HG02798 (cell line): ENCODE measurements at regions not wholly inside any gene's neighbourhood (a gene's known extent, or its start where the extent isn't known, plus 50 kb on each side); places are given as distances from the start of the nearest gene placed in this dataset.
"Not testable (repeated sequence)": the region's sequence is repeated elsewhere in the genome, so short reads cannot be mapped to it uniquely, and the experiment has no call there.

Source experiments
- ATAC-seq: cut with Tn5 transposase; IDR thresholded peaks from one replicate; pipeline ENCODE4 v1.9.1; 2021; ENCODE audit warnings: mild to moderate bottlenecking; ENCODE audit not compliant: unreplicated experiment, poor library complexity

DNA sequence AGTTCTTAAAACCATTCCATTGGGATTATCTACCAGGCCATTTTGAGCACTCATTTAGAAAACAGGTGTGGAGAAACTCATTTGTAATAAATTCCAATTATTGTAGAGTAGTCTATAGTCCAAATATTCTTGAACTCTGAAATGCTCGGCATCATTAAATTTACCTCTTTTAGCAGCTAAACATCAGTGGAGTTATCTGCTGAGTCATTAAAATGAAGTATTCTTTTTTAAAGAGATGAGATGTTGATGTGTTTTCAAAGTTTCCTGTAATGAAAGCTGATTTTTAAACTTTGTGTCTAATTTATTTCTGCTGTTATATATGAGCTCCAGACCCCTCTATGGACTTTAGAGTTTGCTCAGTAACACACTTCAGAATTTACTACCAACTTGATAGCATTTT, 1635.2 kb downstream of the SUCLG1 start:
- no peak for ATAC-seq

DNA sequence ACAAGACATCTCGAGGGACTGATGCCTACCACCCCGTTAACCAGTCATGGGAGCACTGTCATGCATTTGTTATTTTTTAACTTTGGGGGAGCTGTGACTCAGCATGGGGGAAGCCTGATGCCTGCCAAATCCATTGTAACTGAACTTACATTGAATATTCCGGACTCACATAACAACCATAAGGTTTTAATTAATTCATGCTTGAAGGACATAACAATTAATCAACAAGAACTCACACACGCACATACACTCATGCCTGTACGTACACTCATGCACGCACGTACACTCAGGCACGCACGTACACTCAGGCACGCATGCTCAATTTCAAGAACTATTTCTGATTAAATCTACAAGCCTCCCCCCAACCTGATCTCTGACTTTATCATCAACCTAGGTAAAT, 1639.1 kb downstream of the SUCLG1 start:
- ATAC-seq: no peak

DNA sequence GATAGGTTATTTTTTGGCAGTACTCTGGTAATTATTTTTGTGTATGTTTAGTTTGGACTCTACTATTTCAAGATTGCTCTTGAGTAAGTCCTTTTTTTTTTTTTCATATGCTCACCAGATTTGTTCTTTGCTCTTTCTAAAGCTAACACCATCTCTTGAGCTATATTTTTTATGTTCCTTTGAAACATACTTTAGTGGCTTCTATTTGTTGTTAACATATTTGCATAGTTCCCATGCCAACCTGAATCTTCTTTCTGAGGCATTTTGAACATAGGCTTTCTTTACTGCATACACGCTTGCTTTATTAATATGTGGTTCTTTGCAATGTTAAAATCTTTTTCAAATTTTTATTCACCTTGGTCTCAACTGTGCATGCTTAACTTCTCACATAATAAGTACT, 1644.9 kb downstream of the SUCLG1 start:
- no peak for ATAC-seq

DNA sequence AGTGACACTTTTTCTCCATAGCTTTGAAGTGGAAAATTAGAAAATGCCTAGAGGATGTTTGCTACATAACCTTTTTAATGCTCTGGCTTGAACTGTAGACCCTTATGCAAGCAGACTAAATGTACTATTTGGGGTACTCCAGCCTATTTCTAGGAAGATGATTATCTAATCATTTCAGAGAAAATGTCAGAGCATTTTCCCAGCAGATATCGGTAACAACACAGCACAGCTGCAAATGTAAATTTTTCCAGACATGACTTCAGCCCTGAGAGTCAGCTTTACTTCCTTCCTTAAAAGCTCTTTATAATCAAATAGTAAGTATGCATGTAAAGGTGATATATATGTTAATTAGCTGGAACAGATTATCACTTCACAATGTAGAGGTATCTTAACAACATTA, 1647.1 kb downstream of the SUCLG1 start:
- no peak for ATAC-seq

DNA sequence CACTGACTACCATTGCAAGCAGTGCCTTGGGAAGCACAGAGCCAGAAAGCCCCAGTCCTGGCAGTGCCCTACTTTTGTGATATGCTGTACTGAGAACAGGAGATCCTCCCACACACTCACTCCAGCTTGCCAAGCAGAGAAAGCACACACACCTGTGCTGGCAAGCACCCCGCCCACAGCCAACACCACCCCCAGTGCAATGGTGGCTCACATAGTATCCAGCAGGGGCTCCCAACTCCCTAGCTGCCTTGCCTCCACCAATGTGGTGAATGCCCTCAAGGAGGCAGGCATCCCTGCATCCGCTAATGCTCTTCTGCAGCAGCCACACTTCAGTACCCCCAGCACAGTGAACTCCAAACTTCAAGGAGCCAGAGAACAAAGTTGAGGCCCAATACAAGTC, 1655.8 kb downstream of the SUCLG1 start:
- no peak for ATAC-seq

DNA sequence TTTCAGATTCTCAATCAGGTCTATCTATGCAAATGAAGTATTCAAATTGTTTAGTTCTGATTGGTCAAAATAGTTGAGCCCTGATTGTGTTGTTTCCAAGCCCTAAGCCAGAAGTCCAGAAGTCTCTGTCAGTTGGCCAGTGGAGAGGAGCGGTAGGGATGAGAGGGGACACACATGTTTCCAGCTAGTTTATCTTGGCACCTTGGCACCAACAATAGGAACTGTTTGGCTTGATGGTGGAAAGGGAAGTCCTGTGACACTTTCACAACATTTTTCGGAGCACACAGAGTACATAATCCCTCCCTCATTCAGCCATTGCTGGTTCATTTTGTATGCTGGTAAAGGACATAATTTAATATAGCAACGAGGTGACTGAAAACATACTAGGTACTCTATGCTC, 1661.6 kb downstream of the SUCLG1 start:
- no peak for ATAC-seq

DNA sequence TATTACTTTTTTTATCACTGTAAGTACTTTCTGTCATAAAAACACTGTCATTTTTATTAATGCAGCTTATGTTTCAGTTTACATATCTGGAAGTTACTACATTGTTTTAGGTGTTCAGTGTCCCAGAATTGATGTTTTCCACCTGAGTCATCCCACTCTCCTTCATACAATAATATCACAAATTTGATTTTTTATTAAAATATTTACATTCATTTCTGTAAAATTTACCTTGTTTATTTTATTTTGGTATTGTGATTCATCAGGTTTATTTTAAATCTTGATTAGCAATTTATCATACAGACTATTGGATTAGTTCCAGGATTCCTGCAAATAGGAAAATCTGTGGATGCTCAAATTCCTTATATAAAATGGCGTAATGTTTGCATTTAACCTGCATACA, 1662.9 kb downstream of the SUCLG1 start:
- no peak for ATAC-seq

DNA sequence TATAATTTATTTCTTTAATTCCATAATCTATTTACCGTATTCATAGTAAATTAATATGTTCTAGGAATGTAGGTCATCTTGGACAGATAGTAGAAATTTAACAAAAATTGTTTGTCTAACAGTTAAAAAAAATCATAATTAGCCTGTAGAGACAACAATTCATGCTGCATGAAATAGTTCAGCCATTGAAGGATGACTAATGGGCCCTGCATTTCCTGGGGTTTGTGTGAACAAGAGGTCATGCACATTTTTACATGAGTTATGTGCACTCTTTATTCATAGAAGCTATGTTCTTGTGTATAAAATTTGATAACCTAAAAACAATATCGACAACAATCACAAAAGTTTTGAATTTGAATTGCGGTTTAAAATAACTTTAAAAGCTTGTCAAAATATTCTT, 1663.6 kb downstream of the SUCLG1 start:
- no peak for ATAC-seq

DNA sequence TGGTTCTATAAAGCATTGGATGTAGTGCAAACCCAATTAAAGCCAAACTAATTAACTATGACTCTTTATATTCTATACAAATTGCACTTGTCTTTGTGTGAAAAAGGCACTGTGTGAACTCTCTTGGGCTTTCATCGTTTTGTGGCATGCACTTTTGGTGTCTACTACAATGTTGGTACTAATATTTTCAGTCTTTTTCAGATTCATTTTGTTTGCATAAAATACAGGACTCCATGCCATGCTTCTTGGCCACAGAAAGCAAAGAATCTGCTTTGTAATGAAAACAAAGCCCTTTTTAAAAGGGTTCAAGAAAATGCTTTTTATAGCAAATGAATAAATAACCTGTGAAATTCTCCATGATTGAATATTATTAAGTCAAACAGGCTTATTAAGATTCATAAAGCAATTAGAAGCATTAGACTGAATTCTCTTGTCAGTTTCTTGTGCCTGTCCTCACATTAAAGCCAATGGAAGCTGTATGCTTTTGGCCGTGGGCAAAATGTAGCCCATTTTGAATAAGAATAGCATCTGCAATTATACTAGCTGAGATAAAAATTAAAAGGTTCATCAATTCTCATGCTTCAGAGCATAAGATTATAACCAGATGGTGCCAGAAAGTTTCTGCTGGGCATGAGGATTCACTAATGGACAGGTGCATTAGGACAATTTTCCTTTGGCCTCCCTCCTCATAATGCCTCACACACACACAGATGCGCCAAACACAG, 1665.2 kb downstream of the SUCLG1 start:
- ATAC-seq: no peak

DNA sequence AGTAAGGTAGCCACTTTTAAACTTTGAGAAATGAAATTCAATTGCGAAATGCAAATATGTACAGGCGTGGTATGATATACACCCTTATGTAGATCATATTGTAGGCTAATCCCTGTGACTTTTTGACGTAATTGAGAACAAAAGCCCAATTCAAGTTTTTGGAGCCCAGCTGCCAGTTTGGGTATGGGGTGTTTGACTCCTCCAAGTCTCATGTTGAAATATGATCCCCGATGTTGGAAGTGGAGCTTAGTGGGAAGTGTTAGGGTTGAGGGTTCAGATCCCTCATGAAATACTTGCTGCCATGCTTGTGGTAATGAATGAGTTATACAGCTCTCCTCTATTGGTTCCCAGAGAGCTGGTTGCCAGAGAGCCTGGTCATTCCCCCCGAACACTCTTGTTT, 1666.8 kb downstream of the SUCLG1 start:
- ATAC-seq: no peak

DNA sequence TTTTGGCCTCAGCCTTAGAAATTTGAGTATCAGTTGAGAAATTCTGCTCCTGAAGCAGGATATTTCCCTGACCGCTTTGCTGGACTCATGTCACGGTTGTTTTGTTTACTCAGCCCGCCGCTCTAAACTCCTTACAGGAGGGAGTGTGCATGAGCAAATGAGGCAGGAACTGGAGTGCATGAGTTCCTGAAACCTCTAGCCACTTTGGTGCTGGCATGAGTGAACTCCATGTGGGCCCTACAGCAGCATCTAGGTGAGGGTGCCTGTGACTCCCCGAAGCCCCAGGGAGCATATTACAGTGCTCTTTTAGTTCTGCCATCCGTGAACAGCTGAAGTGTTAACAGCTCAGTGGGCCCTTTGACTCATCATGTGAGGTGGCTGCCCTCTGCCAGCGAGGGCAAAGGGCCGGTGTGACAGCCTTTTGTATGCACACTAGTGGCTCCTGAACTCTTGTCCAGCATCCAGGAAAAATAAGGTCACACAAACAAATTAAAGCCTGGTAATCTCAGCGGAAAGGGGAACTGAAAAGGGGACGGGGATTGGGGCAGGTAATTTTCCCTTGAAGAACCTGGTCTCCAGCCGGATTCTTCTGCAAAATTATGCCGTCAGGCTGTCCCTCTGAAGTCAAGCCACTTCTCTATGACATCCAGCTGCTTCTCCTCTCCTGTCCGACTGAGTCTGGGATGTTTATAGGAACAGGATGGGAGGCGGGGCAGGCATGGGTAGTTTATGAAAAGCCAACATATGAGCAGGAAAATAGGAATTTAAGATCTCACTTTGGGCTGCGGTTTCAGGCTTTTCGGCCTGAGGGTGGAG, 1668.7 kb downstream of the SUCLG1 start:
- ATAC-seq: no peak

DNA sequence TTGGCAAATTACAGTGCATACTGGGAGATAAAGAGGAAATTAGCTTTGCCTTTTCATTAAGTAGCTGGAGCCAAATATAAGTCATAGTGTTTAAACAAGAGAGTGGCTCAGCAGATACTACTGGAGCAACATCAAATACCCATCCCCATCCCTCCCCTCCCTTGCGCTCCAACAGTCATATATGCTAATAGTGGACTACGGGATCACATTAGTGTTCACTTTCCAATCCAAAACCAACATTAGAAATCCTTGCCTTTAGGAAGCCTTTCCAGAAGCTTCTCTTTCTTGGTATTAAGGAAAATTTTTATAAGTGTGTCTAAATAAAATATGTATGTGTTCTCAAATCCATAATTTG, 1669.3 kb downstream of the SUCLG1 start:
- no peak for ATAC-seq

DNA sequence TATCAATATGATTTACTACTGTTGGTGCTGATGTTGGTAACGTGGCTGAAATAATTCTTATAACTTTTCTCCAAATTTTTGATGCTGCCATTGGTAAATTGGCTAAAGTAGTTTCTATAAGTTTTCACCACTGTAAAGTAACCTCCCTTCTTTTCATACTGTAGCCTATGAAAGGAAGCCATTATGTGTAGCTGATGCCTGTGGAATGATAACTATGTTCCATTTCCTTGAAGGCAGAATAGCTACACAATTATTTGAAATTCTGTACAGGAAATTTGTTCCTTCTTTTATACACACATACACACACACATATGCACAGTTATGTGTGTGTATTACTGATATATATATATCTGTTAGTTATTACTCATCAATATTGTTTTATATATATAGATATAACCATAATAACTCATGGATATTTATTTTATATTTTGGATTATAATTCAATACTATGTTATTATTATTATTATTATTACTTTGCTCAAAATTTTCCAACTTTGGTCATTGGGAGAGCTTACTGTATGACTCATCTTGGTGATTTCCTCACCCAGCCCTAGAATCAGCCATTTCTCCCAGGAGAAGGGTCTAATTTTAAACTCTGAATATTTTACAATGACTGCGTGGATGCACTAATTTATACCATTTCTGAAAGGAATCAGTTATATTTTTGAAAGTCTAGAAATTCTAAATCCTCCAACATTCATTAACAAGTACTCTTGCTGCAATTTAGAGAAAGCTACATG, 1677.7 kb downstream of the SUCLG1 start:
- no peak for ATAC-seq

DNA sequence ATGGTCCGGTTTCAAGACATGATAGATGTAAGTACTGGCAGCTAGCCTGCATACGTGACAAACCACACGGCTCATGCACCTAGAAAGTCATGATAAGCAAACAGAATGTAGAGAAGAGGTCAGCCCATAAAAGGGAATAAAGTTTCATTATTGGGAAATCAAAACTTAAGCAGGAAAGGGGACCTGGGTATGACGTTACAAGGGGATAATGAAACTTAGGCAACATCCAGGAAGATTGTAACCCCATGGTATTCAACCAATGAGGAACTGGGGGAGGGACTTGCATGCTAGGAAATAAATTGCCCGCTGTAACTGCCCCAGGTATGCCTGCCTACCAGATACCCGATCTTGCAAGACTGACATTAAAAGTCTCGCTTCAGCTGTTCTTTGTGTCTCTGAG, 1679.0 kb downstream of the SUCLG1 start:
- no peak for ATAC-seq

DNA sequence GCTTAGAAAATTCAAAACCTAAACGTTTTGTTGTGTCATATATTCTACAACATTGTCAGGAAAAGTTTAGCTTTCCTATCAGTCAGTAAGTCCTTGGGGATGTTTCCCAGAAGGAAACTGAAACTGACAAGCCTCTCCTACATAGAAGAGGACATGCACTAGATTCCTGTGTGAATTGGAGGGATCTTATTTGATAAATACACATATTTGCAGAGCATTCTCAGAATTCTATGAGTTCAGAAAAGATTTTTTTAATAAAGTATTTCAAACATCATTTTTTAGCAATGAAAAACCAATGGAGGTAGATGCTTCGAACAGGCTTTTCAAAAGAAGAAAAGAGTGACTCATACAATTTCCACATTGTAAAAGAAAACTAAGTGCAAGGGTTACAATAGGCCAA, 1706.7 kb downstream of the SUCLG1 start:
- ATAC-seq: no peak

DNA sequence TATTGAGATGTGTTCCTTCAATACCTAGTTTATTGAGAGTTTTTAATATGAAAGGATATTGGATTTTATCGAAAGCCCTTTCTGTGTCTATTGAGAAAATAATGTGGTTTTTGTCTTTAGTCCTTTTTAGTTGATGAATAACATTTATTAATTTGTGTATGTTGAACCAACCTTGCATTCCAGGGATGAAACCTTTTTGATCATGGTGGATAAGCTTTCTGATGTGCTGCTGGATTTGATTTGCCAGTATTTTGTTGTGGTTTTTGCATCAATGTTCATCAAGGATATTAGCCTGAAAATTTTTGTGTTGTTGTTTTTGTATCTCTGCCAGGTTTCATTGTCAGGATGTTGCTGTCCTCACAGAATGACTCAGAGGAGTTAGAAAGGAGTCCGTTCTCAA, 1710.4 kb downstream of the SUCLG1 start:
- ATAC-seq: no peak

DNA sequence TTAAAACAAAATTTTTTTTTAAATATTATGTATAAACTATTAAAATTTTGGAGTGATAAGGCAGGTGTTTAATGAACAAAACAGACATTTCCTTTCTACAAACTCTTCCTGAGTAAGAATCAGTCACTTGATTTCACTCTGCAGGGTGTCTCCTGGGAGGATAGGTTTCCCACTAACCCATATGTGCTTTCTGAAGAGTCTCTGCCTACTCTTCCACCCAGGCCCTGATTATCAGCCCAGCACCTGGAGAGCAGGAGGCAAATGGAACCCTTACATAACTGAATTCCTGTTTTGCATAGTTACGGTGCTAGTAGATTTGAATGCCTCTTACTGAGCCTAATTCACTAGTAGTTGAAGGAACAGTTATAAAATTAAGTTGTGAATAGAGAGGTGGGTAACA, 1718.6 kb downstream of the SUCLG1 start:
- no peak for ATAC-seq

DNA sequence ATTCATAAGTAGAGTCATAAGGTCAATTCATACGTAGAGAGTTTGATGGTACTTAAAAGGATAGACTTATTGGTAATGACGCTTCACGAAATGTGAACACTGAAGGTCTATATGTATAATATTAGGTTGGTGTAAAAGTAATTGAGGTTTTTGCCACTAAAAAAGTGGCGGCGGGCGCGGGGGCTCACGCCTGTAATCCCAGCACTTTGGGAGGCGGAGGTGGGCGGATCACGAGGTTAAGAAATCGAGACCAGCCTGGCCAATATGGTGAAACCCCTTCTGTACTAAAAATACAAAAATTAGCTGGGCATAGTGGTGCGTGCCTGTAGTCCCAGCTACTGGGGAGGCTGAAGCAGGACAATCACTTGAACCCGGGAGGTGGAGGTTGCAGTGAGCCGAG, 1721.1 kb downstream of the SUCLG1 start:
- not testable (repeated sequence) for ATAC-seq

DNA sequence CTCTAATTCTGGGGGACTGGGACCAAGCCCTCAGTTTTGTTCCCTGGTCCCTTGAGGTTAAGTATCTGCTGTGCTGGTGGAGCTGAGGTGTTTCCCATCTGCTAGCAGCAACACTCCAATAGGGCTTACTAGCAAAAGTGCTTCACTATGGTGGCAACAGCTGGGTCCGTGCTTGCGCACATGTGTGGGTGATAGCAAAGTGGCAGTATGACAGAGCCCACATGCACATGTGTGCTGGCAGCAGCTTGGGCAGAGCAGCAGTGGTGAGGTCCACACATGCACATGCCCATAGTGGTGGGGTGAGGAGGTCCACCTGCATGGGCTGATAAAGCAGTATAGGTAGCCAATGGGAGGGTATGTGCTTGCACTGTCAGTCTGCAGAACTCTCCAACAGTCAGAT, 1723.7 kb downstream of the SUCLG1 start:
- no peak for ATAC-seq

DNA sequence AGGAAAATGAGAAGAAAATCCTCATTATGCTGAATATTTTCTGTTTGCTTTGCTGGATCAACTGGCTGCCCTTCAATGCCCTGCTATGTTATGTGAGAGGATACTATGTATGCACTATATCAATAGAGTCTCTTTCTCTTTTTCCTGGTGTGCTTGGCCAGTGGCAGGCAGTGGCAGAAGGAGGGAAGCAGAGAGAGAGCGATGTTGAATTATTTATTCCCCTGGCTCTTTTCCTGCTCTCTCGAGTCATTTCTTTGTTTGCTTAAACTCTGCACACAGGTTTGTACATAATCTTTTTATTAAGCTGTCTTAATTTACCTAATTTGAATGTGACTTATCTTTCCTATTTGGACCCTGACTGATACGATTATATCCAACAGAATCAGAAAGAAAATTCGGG, 1727.3 kb downstream of the SUCLG1 start:
- no peak for ATAC-seq

DNA sequence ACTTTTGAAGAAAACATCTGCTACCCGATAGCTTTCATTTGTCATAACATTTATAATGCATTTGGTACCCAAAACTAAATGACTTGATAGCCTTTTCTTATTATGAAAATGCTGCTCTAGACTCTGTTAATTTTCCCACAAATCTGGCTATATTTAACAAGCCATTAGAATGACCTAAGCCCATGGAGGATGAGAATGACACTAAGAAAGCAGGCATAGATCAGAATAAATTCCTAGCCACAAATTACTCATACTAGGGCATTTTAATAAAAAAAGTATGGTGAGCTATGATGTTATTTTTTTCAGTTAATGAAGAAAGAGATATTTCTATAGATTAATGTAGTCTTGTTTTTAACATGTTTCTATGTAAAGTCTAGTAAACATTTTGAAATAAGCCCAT, 1728.3 kb downstream of the SUCLG1 start:
- ATAC-seq: no peak
